GM12865 (cell line): ENCODE measurements at regions not wholly inside any gene's neighbourhood (a gene's known extent, or its start where the extent isn't known, plus 50 kb on each side); places are given as distances from the start of the nearest gene placed in this dataset.
"Not testable (repeated sequence)": the region's sequence is repeated elsewhere in the genome, so short reads cannot be mapped to it uniquely, and the experiment has no call there.

Experiments
- DNase-seq: peaks from one replicate; pipeline ENCODE4 v3.0.0; 2010; ENCODE audit warnings: low read depth
- H3K4me3 ChIP-seq: 2 replicates; pipeline ENCODE4 v1.5.1; 2011; ENCODE audit warnings: mild to moderate bottlenecking, low read depth, low read length, control low read depth
- TF ChIP-seq, protein P1 (sequence below): IDR thresholded peaks from 2 replicates; pipeline ENCODE4 v1.5.1; 2011; ENCODE audit warnings: low read length, control low read depth, low read depth, inconsistent platforms; ENCODE audit not compliant: insufficient read depth; ENCODE audit errors: missing control alignments

DNA sequence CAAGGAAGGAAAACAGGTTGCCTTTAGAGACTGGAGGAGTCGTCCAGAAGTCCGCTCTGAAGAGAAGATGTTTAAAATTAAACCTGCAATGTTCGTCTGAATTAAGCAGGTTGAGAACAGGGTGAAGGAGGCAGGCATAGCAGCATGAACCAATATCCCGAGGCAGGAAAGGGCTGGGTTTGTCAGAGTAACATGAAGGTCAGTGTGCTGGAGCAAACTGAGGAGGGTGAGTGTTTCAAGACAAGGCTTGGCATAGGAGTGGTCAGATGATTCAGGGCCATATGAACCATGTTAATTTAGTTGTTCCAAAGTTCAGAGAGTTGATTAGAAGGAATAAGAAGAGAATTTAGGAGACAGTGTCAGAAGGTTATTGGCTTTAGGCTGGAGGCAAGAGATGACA lies 93.3 kb downstream of the UTRN start:
- no peak for DNase-seq

DNA sequence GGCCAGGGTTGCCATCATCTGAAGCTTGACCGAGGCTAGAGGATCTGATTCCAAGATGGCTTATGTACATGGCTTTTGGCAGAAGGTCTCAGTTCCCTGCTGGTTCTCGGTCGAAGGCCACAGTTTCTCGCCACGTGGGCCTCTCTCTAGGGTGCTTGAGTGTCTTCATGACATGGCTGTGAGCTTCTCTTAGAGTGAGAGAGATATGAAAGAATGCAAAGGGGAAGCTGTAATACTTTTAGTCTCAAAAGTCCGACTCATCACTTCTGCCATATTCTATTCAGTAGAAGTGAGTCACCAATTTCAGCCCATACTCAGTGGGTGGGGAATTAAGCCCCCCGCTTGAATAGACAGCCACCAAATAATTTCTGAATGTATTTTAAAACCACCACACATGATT lies 94.2 kb downstream of the UTRN start:
- no peak overlapping the region for H3K4me3 ChIP-seq
- TF ChIP-seq, protein P1, sequence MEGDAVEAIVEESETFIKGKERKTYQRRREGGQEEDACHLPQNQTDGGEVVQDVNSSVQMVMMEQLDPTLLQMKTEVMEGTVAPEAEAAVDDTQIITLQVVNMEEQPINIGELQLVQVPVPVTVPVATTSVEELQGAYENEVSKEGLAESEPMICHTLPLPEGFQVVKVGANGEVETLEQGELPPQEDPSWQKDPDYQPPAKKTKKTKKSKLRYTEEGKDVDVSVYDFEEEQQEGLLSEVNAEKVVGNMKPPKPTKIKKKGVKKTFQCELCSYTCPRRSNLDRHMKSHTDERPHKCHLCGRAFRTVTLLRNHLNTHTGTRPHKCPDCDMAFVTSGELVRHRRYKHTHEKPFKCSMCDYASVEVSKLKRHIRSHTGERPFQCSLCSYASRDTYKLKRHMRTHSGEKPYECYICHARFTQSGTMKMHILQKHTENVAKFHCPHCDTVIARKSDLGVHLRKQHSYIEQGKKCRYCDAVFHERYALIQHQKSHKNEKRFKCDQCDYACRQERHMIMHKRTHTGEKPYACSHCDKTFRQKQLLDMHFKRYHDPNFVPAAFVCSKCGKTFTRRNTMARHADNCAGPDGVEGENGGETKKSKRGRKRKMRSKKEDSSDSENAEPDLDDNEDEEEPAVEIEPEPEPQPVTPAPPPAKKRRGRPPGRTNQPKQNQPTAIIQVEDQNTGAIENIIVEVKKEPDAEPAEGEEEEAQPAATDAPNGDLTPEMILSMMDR = no peak
- no peak for DNase-seq

More for the DNA sequence above, 93.3 kb downstream of the UTRN start:
- H3K4me3 ChIP-seq = no peak overlapping the region
- TF ChIP-seq, protein P1 = no peak

DNA sequence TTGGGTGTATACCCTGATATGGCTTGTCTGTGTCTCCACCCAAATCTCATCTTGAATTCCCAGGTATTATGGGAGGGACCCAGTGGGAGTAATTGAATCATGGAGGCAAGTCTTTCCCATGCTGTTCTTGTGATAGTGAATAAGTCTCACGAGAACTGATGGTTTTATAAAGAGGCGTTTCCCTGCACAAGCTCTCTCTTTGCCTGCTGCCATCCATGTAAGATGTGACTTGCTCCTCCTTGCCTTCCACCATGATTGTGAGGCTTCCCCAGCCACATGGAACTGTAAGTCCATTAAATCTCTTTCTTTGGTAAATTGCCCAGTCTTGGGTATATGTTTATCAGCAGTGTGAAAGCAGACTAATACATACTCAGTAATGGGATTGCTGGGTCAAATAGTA lies 96.4 kb downstream of the UTRN start:
- H3K4me3 ChIP-seq, DNase-seq: not testable (repeated sequence)

DNA sequence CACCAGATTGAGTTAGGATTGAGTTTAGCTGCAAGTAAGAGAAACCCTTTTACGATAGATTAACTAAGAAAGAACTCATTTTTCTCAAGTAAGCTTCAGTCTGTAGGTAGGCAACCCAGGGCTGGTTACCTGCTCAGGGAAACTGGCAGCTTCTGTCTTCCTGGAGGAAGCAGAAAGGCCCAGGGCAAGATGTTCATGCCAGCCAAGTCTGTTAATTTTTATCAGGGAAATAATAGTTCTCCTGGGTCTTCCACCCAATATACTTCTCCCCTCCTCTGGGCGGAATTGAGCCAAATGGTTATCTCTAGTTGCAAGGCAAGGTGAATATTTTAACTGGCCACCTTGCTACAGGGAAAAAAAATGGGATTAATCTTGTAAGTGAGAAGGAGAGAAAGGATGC lies 98.2 kb downstream of the UTRN start:
- TF ChIP-seq, protein P1 = no peak
- DNase-seq = no peak
- no peak overlapping the region for H3K4me3 ChIP-seq

DNA sequence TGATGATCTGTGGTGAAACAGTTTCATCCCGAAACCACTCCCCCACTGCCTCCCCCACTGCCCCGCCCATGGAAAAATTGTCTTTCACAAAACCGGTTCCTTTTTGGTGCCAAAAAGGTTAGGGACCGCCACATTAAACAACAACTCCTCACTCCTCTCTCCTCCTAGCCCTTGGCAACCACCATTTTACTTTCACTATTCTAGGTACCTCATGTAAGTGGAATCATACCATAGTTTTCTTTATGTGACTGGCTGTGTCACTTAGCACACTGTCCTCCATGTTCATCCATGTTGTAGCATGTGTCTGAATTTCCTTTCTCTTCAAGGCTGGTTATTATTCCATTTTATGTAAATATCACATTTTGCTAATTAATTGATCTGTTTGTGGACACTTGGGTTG lies 99.3 kb downstream of the UTRN start:
- DNase-seq = no peak
- TF ChIP-seq, protein P1 = no peak
- H3K4me3 ChIP-seq = no peak overlapping the region

DNA sequence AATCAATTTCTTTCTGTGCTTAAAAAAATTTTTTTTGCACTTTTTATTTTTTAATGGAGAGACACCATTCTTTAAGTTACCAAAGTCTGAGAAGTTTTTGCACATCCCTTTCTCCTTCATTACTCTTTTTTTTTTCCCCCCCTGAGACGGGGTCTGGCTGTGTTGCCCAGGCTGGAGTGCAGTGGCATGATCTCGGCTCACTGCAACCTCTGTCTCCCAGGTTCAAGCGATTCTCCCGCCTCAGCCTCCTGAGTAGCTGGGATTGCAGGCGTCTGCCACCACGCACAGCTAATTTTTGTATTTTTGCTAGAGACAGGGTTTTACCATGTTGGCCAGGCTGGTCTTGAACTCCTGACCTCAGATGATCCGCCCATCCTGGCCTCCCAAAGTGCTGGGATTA lies 104.3 kb downstream of the UTRN start:
- not testable (repeated sequence) for DNase-seq, H3K4me3 ChIP-seq

DNA sequence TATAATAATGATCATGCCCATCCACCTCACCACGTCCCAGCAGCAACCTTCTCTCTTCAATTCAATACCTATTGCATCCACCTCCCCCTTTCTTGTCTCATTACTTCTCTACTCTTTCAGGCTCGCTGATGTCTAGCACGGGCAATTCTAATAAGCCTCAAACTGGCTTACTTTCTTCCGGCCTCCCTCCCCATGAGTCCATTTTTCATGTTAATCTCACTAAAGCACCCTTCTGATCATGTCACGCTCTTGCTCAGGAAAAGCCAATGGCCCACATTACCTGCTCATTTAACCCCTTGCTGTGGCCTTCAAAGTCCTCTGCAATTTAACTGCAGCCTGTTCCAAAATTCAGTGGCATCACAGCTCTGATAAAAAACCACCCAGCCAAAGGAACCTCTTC lies 105.1 kb downstream of the UTRN start:
- TF ChIP-seq, protein P1 = no peak

DNA sequence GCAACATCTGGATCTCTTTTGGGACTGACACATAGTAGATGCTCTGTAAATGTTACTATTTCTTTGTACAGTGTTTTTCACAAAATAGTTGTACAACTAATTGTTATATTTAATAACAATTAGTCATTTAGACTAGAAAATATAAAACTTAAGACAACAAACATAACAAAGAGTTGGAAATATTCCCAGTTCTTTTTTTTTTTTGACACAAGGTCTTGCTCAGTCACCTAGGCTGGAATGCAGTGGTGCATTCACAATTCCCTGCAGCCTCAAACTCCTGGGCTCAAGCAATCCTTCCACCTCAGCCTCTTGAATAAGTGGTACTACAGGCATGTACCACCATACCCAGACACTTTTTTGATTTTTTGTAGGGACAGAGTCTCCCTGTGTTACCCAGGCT lies 105.8 kb downstream of the UTRN start:
- DNase-seq = no peak
- TF ChIP-seq, protein P1 = no peak
- H3K4me3 ChIP-seq = no peak overlapping the region

More for the DNA sequence above, 105.1 kb downstream of the UTRN start:
- no peak for DNase-seq
- no peak overlapping the region for H3K4me3 ChIP-seq
